ENCODE measurements at regions not wholly inside any gene's neighbourhood (a gene's known extent, or its start where the extent isn't known, plus 50 kb on each side); places are given as distances from the start of the nearest gene placed in this dataset.
A peak's percentile ranks its signal among the peaks of the same experiment; 100 is the strongest.

- ATAC-seq (ENCODE audit: insufficient number of reproducible peaks, low FRiP score, low read depth) (no peak), DNase-seq (ENCODE audit: low spot score) (no peak)
- H3K4me1 ChIP-seq (ENCODE audit: control insufficient read depth in 1 of 2, low read depth in 2 of 2), result no peaks in the 10 kb centered on the region
- H3K4me3 ChIP-seq, result no peak overlapping the region
- no peaks in the 10 kb centered on the region for H3K36me3 ChIP-seq
- H3K27me3 ChIP-seq (replicated peaks; ENCODE audit: insufficient read depth), result no peaks in the 10 kb centered on the region
- no peak overlapping the region for H3K27ac ChIP-seq
- H3K9me3 ChIP-seq, result no peaks in the 10 kb centered on the region
- TF ChIP-seq, protein P1, sequence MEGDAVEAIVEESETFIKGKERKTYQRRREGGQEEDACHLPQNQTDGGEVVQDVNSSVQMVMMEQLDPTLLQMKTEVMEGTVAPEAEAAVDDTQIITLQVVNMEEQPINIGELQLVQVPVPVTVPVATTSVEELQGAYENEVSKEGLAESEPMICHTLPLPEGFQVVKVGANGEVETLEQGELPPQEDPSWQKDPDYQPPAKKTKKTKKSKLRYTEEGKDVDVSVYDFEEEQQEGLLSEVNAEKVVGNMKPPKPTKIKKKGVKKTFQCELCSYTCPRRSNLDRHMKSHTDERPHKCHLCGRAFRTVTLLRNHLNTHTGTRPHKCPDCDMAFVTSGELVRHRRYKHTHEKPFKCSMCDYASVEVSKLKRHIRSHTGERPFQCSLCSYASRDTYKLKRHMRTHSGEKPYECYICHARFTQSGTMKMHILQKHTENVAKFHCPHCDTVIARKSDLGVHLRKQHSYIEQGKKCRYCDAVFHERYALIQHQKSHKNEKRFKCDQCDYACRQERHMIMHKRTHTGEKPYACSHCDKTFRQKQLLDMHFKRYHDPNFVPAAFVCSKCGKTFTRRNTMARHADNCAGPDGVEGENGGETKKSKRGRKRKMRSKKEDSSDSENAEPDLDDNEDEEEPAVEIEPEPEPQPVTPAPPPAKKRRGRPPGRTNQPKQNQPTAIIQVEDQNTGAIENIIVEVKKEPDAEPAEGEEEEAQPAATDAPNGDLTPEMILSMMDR (IDR thresholded peaks at IDR 0.05), result no peak
Observed at GRCh38 chr9:115997923-115998322, 155.7 kb upstream of the PAPPA start.

GRCh38 chr9:115998666-115999065 lies 154.9 kb upstream of the PAPPA start:
- no peak for ATAC-seq (ENCODE audit: insufficient number of reproducible peaks, low FRiP score, low read depth)
- H3K27ac ChIP-seq, result no peak overlapping the region
- no peak overlapping the region for H3K4me3 ChIP-seq
- H3K9me3 ChIP-seq, result no peaks in the 10 kb centered on the region
- H3K36me3 ChIP-seq, result no peaks in the 10 kb centered on the region
- TF ChIP-seq, protein P1 (IDR thresholded peaks at IDR 0.05), result no peak
- DNase-seq (ENCODE audit: low spot score), result no peak
- H3K27me3 ChIP-seq (replicated peaks; ENCODE audit: insufficient read depth), result no peaks in the 10 kb centered on the region
- H3K4me1 ChIP-seq (ENCODE audit: control insufficient read depth in 1 of 2, low read depth in 2 of 2), result no peaks in the 10 kb centered on the region

DNA sequence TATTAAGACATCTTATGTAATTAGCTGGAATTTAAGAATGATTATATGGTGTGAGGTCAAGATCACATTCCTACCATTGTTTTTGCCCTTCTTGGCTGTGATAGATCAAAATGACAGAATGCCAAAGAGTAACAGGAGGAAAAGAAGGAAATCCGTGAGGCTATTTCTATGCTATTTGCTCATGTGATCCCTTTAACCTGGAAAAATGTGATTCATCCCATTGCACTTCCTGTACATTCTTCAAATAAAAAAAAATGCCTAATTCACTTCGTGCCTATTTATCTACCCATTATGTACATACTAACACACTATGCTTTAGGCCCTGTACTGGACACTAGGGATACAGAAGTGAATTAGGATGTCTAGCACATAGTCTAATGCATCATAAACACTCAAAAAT lies 154.1 kb upstream of the PAPPA start:
- ATAC-seq (ENCODE audit: insufficient number of reproducible peaks, low FRiP score, low read depth) (no peak), DNase-seq (ENCODE audit: low spot score) (no peak)
- H3K36me3 ChIP-seq, result no peaks in the 10 kb centered on the region
- H3K4me3 ChIP-seq, result no peak overlapping the region
- TF ChIP-seq, protein P1 (IDR thresholded peaks at IDR 0.05), result no peak
- no peak overlapping the region for H3K27ac ChIP-seq
- no peaks in the 10 kb centered on the region for H3K4me1 ChIP-seq (ENCODE audit: control insufficient read depth in 1 of 2, low read depth in 2 of 2)
- H3K9me3 ChIP-seq, result no peaks in the 10 kb centered on the region
- H3K27me3 ChIP-seq (replicated peaks; ENCODE audit: insufficient read depth), result no peaks in the 10 kb centered on the region

- Histone ChIP-seq H3K4me3 (no peak overlapping the region), H3K4me1 (ENCODE audit: control insufficient read depth in 1 of 2, low read depth in 2 of 2) (no peaks in the 10 kb centered on the region), H3K27ac (no peak overlapping the region), H3K27me3 (replicated peaks; ENCODE audit: insufficient read depth) (no peaks in the 10 kb centered on the region), H3K36me3 (no peaks in the 10 kb centered on the region), H3K9me3 (no peaks in the 10 kb centered on the region)
- DNase-seq (ENCODE audit: low spot score) (no peak), ATAC-seq (ENCODE audit: insufficient number of reproducible peaks, low FRiP score, low read depth) (no peak)
- TF ChIP-seq, protein P1 (IDR thresholded peaks at IDR 0.05), result peak; percentile 20
Observed at GRCh38 chr9:116000748-116001329, 152.8 kb upstream of the PAPPA start.

- no peaks in the 10 kb centered on the region for H3K36me3 ChIP-seq
- H3K9me3 ChIP-seq, result no peaks in the 10 kb centered on the region
- no peak overlapping the region for H3K4me3 ChIP-seq
- ATAC-seq (ENCODE audit: insufficient number of reproducible peaks, low FRiP score, low read depth) (no peak), DNase-seq (ENCODE audit: low spot score) (no peak)
- no peaks in the 10 kb centered on the region for H3K4me1 ChIP-seq (ENCODE audit: control insufficient read depth in 1 of 2, low read depth in 2 of 2)
- TF ChIP-seq, protein P1 (IDR thresholded peaks at IDR 0.05), result no peak
- H3K27ac ChIP-seq, result no peak overlapping the region
- no peaks in the 10 kb centered on the region for H3K27me3 ChIP-seq (replicated peaks; ENCODE audit: insufficient read depth)
Observed at GRCh38 chr9:116002181-116002580, 151.4 kb upstream of the PAPPA start.

Data from thoracic aorta (tissue), 2 donors.